SU-DHL-6 (cell line): ENCODE measurements at regions not wholly inside any gene's neighbourhood (a gene's known extent, or its start where the extent isn't known, plus 50 kb on each side); places are given as distances from the start of the nearest gene placed in this dataset.

Source experiments
- EZH2phosphoT487 ChIP-seq: fragments of 200-600 bp; sonication (generic), shearing (Covaris generic); conservative IDR thresholded peaks from 2 replicates; pipeline ENCODE4 v1.6.1; 2018; ENCODE audit warnings: mild to moderate bottlenecking, antibody characterized with exemption, low read length, moderate library complexity, mixed read lengths
- TF ChIP-seq, protein P1 (sequence below): fragments of 200-600 bp; sonication (generic); IDR thresholded peaks from one replicate; pipeline ENCODE4 v1.5.1; 2017; ENCODE audit warnings: antibody characterized with exemption, mild to moderate bottlenecking, low read length, moderate library complexity; ENCODE audit not compliant: insufficient read depth, poor library complexity, severe bottlenecking

DNA sequence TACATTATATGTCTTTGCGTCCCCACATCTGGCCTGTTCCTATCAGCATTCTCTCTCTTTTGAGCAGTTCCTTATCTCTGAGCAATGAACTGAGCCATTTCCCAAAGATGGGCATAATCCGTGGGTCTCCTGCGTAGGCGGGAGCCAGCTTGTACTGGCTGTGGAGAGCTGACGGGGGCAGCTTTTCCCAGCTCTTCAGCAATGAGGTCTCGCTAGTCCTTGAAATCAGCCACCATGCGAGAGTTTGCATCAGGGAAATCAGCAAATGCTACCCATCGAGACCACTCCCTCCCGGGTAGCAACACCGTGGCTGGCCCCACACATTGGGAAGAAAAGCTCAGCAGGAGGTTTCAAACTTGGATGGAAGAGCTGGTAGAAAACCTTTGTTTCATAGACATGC is 51.9 kb upstream of the FAM180A start:
- TF ChIP-seq, protein P1, sequence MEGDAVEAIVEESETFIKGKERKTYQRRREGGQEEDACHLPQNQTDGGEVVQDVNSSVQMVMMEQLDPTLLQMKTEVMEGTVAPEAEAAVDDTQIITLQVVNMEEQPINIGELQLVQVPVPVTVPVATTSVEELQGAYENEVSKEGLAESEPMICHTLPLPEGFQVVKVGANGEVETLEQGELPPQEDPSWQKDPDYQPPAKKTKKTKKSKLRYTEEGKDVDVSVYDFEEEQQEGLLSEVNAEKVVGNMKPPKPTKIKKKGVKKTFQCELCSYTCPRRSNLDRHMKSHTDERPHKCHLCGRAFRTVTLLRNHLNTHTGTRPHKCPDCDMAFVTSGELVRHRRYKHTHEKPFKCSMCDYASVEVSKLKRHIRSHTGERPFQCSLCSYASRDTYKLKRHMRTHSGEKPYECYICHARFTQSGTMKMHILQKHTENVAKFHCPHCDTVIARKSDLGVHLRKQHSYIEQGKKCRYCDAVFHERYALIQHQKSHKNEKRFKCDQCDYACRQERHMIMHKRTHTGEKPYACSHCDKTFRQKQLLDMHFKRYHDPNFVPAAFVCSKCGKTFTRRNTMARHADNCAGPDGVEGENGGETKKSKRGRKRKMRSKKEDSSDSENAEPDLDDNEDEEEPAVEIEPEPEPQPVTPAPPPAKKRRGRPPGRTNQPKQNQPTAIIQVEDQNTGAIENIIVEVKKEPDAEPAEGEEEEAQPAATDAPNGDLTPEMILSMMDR: no peak
- TF ChIP-seq EZH2phosphoT487: no peak
